BE2C (cell line): ENCODE measurements at regions not wholly inside any gene's neighbourhood (a gene's known extent, or its start where the extent isn't known, plus 50 kb on each side); places are given as distances from the start of the nearest gene placed in this dataset.

Experiments
- DNase-seq: peaks from one replicate; pipeline ENCODE4 v3.0.0-alpha.2; 2020
- H3K27me3 ChIP-seq: fragments of 250-450 bp; sonication (Bioruptor Pico); 2 replicates; pipeline ENCODE4 v1.5.1; 2020; ENCODE audit warnings: mild to moderate bottlenecking
- H3K36me3 ChIP-seq: fragments of 250-450 bp; sonication (Bioruptor Pico); 2 replicates; pipeline ENCODE4 v1.5.1; 2020; ENCODE audit warnings: mild to moderate bottlenecking
- H3K4me1 ChIP-seq: fragments of 250-450 bp; sonication (Bioruptor Pico); 2 replicates; pipeline ENCODE4 v1.5.1; 2020
- H3K4me3 ChIP-seq: 2 replicates; pipeline ENCODE4 v1.5.1; 2011; ENCODE audit warnings: low read depth, low read length
- H3K9me3 ChIP-seq: fragments of 250-450 bp; sonication (Bioruptor Pico); 2 replicates; pipeline ENCODE4 v1.5.1; 2020
- CTCF ChIP-seq: IDR thresholded peaks from 2 replicates; pipeline ENCODE4 v1.5.1; 2012; ENCODE audit warnings: mild to moderate bottlenecking, low read depth, low read length

GRCh38 chr5:29157975-29158374 lies 2035.5 kb upstream of the CDH6 start:
- H3K36me3 ChIP-seq, result no peaks in the 10 kb centered on the region
- H3K4me3 ChIP-seq, result no peak overlapping the region
- H3K27me3 ChIP-seq, result no peaks in the 10 kb centered on the region
- H3K9me3 ChIP-seq, result no peaks in the 10 kb centered on the region
- TF ChIP-seq CTCF, result no peak
- DNase-seq, result no peak
- 0 out of 2 replicates have a peak, but pooled peaks cover 4% of the 10 kb centered on the region for H3K4me1 ChIP-seq

- no peaks in the 10 kb centered on the region for H3K4me1 ChIP-seq
- no peak for DNase-seq
- TF ChIP-seq CTCF, result no peak
- H3K27me3 ChIP-seq, result no peaks in the 10 kb centered on the region
- no peaks in the 10 kb centered on the region for H3K9me3 ChIP-seq
- H3K4me3 ChIP-seq, result no peak overlapping the region
- H3K36me3 ChIP-seq, result no peaks in the 10 kb centered on the region
Measured at GRCh38 chr5:29150840-29151239, 2042.6 kb upstream of the CDH6 start.

- Histone ChIP-seq H3K4me3 (no peak overlapping the region), H3K4me1 (no peaks in the 10 kb centered on the region), H3K27me3 (no peaks in the 10 kb centered on the region), H3K9me3 (no peaks in the 10 kb centered on the region), H3K36me3 (no peaks in the 10 kb centered on the region)
- TF ChIP-seq CTCF, result no peak
- no peak for DNase-seq
Measured at GRCh38 chr5:29148581-29148980, 2044.9 kb upstream of the CDH6 start.

- no peak overlapping the region for H3K4me3 ChIP-seq
- no peak for DNase-seq
- H3K9me3 ChIP-seq, result no peaks in the 10 kb centered on the region
- no peak for TF ChIP-seq CTCF
- no peaks in the 10 kb centered on the region for H3K36me3 ChIP-seq
- no peaks in the 10 kb centered on the region for H3K27me3 ChIP-seq
- no peaks in the 10 kb centered on the region for H3K4me1 ChIP-seq
Measured at GRCh38 chr5:29148073-29148472, 2045.4 kb upstream of the CDH6 start.

- Histone ChIP-seq H3K4me3 (no peak overlapping the region), H3K4me1 (no peaks in the 10 kb centered on the region), H3K27me3 (no peaks in the 10 kb centered on the region), H3K9me3 (no peaks in the 10 kb centered on the region), H3K36me3 (no peaks in the 10 kb centered on the region)
- TF ChIP-seq CTCF, result no peak
- no peak for DNase-seq
Measured at GRCh38 chr5:29143266-29143665, 2050.2 kb upstream of the CDH6 start.

GRCh38 chr5:29134418-29134817 lies 2059.1 kb upstream of the CDH6 start:
- no peak for TF ChIP-seq CTCF
- no peaks in the 10 kb centered on the region for H3K9me3 ChIP-seq
- no peaks in the 10 kb centered on the region for H3K4me1 ChIP-seq
- no peak overlapping the region for H3K4me3 ChIP-seq
- H3K36me3 ChIP-seq, result no peaks in the 10 kb centered on the region
- no peaks in the 10 kb centered on the region for H3K27me3 ChIP-seq
- no peak for DNase-seq
